Mammary epithelial cell (primary cell): ENCODE measurements at regions not wholly inside any gene's neighbourhood (a gene's known extent, or its start where the extent isn't known, plus 50 kb on each side); places are given as distances from the start of the nearest gene placed in this dataset.

ENCODE experiments used
- EZH2 ChIP-seq: IDR thresholded peaks from 2 replicates; pipeline ENCODE4 v1.6.1; 2012; ENCODE audit warnings: low read length, inconsistent platforms, borderline replicate concordance
- TF ChIP-seq, protein P1 (sequence below), 2 donors: IDR thresholded peaks in 1 of 2; conservative IDR thresholded peaks in 1 of 2; 2 replicates each; pipeline ENCODE4 v1.5.1; 2011 to 2012; ENCODE audit warnings: inconsistent platforms in 2 of 2, low read length in 2 of 2, mild to moderate bottlenecking in 2 of 2, control low read depth in 1 of 2, low read depth in 1 of 2; ENCODE audit not compliant: insufficient read depth in 1 of 2; ENCODE audit errors: extremely low read depth in 1 of 2

- TF ChIP-seq EZH2 = no peak
- TF ChIP-seq, protein P1, sequence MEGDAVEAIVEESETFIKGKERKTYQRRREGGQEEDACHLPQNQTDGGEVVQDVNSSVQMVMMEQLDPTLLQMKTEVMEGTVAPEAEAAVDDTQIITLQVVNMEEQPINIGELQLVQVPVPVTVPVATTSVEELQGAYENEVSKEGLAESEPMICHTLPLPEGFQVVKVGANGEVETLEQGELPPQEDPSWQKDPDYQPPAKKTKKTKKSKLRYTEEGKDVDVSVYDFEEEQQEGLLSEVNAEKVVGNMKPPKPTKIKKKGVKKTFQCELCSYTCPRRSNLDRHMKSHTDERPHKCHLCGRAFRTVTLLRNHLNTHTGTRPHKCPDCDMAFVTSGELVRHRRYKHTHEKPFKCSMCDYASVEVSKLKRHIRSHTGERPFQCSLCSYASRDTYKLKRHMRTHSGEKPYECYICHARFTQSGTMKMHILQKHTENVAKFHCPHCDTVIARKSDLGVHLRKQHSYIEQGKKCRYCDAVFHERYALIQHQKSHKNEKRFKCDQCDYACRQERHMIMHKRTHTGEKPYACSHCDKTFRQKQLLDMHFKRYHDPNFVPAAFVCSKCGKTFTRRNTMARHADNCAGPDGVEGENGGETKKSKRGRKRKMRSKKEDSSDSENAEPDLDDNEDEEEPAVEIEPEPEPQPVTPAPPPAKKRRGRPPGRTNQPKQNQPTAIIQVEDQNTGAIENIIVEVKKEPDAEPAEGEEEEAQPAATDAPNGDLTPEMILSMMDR (conservative IDR thresholded peaks at IDR 0.05 in 1 of 2, IDR thresholded peaks at IDR 0.05 in 1 of 2; ENCODE audit: extremely low read depth in 1 of 2, insufficient read depth in 1 of 2, low read depth in 1 of 2, low read length in 2 of 2) = no peak
These were observed 162.3 kb downstream of the PTCSC3 start for GRCh38 chr14:36014236-36014635.
